ENCODE measurements at regions not wholly inside any gene's neighbourhood (a gene's known extent, or its start where the extent isn't known, plus 50 kb on each side); places are given as distances from the start of the nearest gene placed in this dataset.

GRCh38 chr4:115883231-115883630, 769.8 kb upstream of the NDST4 start:
- Histone ChIP-seq H3K27ac (no peak overlapping the region), H3K9me3 (no peaks in the 10 kb centered on the region), H3K4me1 (no peaks in the 10 kb centered on the region), H3K27me3 (no peaks in the 10 kb centered on the region), H3K4me3 (no peak overlapping the region), H3K36me3 (no peaks in the 10 kb centered on the region)
- intact Hi-C loops (cut with DNase I), result no loop called here
- DNase-seq (no peak), ATAC-seq (no peak)
- TF ChIP-seq CTCF (IDR thresholded peaks at IDR 0.05) (no peak), POLR2A (IDR thresholded peaks at IDR 0.05) (no peak)
- 34 to 51% (median 48%) methylated on average over 1 of the region's 1 CpG for WGBS, 4 donors

- no peak overlapping the region for H3K27ac ChIP-seq
- no peak overlapping the region for H3K4me3 ChIP-seq
- H3K27me3 ChIP-seq, result no peaks in the 10 kb centered on the region
- ATAC-seq (no peak), DNase-seq (no peak)
- H3K36me3 ChIP-seq, result no peaks in the 10 kb centered on the region
- intact Hi-C loops (cut with DNase I), result no loop called here
- no peak for TF ChIP-seq CTCF (IDR thresholded peaks at IDR 0.05)
- no peak for TF ChIP-seq POLR2A (IDR thresholded peaks at IDR 0.05)
- H3K9me3 ChIP-seq, result peaks cover 0 to 7% (median 0%) of the 10 kb centered on the region in 12 donors
- H3K4me1 ChIP-seq, result no peaks in the 10 kb centered on the region
- WGBS, 4 donors, result 86 to 98% (median 93%) methylated on average over 2 of the region's 2 CpGs
Measured at GRCh38 chr4:115873048-115873447, 759.6 kb upstream of the NDST4 start.

GRCh38 chr4:115871596-115871995, 758.2 kb upstream of the NDST4 start:
- no peak for DNase-seq
- H3K4me1 ChIP-seq, result no peaks in the 10 kb centered on the region
- peaks cover 0 to 7% (median 0%) of the 10 kb centered on the region in 12 donors for H3K9me3 ChIP-seq
- no peaks in the 10 kb centered on the region for H3K27me3 ChIP-seq
- no peak for TF ChIP-seq CTCF (IDR thresholded peaks at IDR 0.05)
- TF ChIP-seq POLR2A (IDR thresholded peaks at IDR 0.05), result no peak
- no peak for ATAC-seq
- no peak overlapping the region for H3K27ac ChIP-seq
- H3K4me3 ChIP-seq, result no peak overlapping the region
- intact Hi-C loops (cut with DNase I), result no loop called here
- H3K36me3 ChIP-seq, result no peaks in the 10 kb centered on the region

- H3K27ac ChIP-seq, result no peak overlapping the region
- TF ChIP-seq POLR2A (IDR thresholded peaks at IDR 0.05), result no peak
- no peak for TF ChIP-seq CTCF (IDR thresholded peaks at IDR 0.05)
- H3K36me3 ChIP-seq, result no peaks in the 10 kb centered on the region
- WGBS, 4 donors, result 57 to 70% (median 64%) methylated on average over 3 of the region's 3 CpGs
- no peak overlapping the region for H3K4me3 ChIP-seq
- DNase-seq (no peak), ATAC-seq (no peak)
- H3K27me3 ChIP-seq, result no peaks in the 10 kb centered on the region
- no peaks in the 10 kb centered on the region for H3K9me3 ChIP-seq
- intact Hi-C loops (cut with DNase I), result no loop called here
- H3K4me1 ChIP-seq, result no peaks in the 10 kb centered on the region
Measured at GRCh38 chr4:115866364-115866896, 753.0 kb upstream of the NDST4 start.

Measured in heart left ventricle (tissue), 16 donors.